Gastroesophageal sphincter (tissue), 3 donors: ENCODE measurements at regions not wholly inside any gene's neighbourhood (a gene's known extent, or its start where the extent isn't known, plus 50 kb on each side); places are given as distances from the start of the nearest gene placed in this dataset.

Experiments used
- CTCF ChIP-seq, 4 experiments: fragments of 200-600 bp in 2 of 4; fragments of 450-650 bp in 2 of 4; sonication (generic) in 1 of 4; IDR thresholded peaks; one replicate each; pipeline ENCODE4 v1.5.1; 2017 to 2019; ENCODE audit warnings: antibody characterized with exemption in 4 of 4, mild to moderate bottlenecking in 2 of 4, moderate library complexity in 2 of 4
- EP300 ChIP-seq: sonication (generic); formaldehyde crosslinking; IDR thresholded peaks from one replicate; pipeline ENCODE4 v1.6.1; 2017; ENCODE audit warnings: antibody characterized with exemption, mild to moderate bottlenecking
- POLR2A ChIP-seq, 2 donors: fragments of 450-650 bp; IDR thresholded peaks; one replicate each; pipeline ENCODE4 v1.6.1; 2017; ENCODE audit warnings: antibody characterized with exemption in 2 of 2, mild to moderate bottlenecking in 2 of 2, moderate library complexity in 1 of 2
- POLR2AphosphoS5 ChIP-seq: sonication (generic); formaldehyde crosslinking; IDR thresholded peaks from one replicate; pipeline ENCODE4 v1.6.1; 2017; ENCODE audit warnings: antibody characterized with exemption

GRCh38 chr3:25117005-25117593 lies 311.0 kb upstream of the RARB start:
- TF ChIP-seq CTCF (IDR thresholded peaks at IDR 0.05) (no peak), POLR2A (IDR thresholded peaks at IDR 0.05) (no peak), POLR2AphosphoS5 (no peak), EP300 (no peak)
